ENCODE measurements at regions not wholly inside any gene's neighbourhood (a gene's known extent, or its start where the extent isn't known, plus 50 kb on each side); places are given as distances from the start of the nearest gene placed in this dataset.

DNA sequence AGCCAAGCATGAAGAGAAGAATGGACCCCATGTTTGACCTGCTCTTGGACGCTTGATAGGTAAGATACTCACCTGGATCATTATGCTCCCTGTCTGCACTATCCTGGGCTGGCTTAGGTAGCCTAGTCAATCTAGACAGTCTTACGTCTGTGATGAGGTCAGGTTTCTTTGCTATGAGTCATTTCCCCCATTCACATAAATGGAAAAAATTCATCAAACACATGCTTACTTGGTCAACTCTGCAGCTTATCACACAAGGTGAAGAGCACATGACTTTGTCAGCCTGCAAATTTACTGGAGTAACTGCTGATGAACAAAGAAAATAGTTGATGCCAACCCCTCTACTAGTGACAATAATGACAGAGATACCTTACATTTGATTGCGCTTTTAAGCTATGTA is 170.0 kb downstream of the NUFIP1 start:
- TF ChIP-seq, protein P1, sequence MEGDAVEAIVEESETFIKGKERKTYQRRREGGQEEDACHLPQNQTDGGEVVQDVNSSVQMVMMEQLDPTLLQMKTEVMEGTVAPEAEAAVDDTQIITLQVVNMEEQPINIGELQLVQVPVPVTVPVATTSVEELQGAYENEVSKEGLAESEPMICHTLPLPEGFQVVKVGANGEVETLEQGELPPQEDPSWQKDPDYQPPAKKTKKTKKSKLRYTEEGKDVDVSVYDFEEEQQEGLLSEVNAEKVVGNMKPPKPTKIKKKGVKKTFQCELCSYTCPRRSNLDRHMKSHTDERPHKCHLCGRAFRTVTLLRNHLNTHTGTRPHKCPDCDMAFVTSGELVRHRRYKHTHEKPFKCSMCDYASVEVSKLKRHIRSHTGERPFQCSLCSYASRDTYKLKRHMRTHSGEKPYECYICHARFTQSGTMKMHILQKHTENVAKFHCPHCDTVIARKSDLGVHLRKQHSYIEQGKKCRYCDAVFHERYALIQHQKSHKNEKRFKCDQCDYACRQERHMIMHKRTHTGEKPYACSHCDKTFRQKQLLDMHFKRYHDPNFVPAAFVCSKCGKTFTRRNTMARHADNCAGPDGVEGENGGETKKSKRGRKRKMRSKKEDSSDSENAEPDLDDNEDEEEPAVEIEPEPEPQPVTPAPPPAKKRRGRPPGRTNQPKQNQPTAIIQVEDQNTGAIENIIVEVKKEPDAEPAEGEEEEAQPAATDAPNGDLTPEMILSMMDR (conservative IDR thresholded peaks at IDR 0.05; ENCODE audit: low read depth, low read length): no peak
- no peak for TF ChIP-seq EZH2 (IDR thresholded peaks at IDR 0.05; ENCODE audit: borderline replicate concordance, low read depth, low read length, poor library complexity, severe bottlenecking)
